Hepatocyte (in vitro differentiated cells): ENCODE measurements at regions not wholly inside any gene's neighbourhood (a gene's known extent, or its start where the extent isn't known, plus 50 kb on each side); places are given as distances from the start of the nearest gene placed in this dataset.

Experiments
- DNase-seq: peaks from one replicate; pipeline ENCODE4 v3.0.0-alpha.2; 2016; ENCODE audit warnings: low spot score
- H2AFZ ChIP-seq: fragments of 200-600 bp; sonication (generic); 2 replicates; pipeline ENCODE4 v1.6.0; 2016; ENCODE audit warnings: antibody characterized with exemption, mild to moderate bottlenecking
- H3K27ac ChIP-seq: fragments of 200-600 bp; sonication (generic); 2 replicates; pipeline ENCODE4 v1.5.1; 2016; ENCODE audit warnings: mild to moderate bottlenecking
- H3K27me3 ChIP-seq: fragments of 200-600 bp; sonication (generic); 2 replicates; pipeline ENCODE4 v1.6.1; 2016
- H3K36me3 ChIP-seq: fragments of 200-600 bp; sonication (generic); replicated peaks from 2 replicates; pipeline ENCODE4 v1.5.1; 2016; ENCODE audit warnings: low read depth; ENCODE audit not compliant: insufficient read depth
- H3K4me1 ChIP-seq: fragments of 200-600 bp; sonication (generic); 2 replicates; pipeline ENCODE4 v1.5.1; 2016; ENCODE audit warnings: mild to moderate bottlenecking, moderate library complexity; ENCODE audit not compliant: insufficient read depth
- H3K4me2 ChIP-seq: fragments of 200-600 bp; sonication (generic); 2 replicates; pipeline ENCODE4 v1.6.0; 2016
- H3K4me3 ChIP-seq: fragments of 200-600 bp; sonication (generic); 2 replicates; pipeline ENCODE4 v1.5.1; 2016; ENCODE audit warnings: mild to moderate bottlenecking
- H3K79me2 ChIP-seq: fragments of 200-600 bp; sonication (generic); 2 replicates; pipeline ENCODE4 v1.6.0; 2017; ENCODE audit warnings: mild to moderate bottlenecking
- H3K9me2 ChIP-seq: fragments of 200-600 bp; sonication (generic); replicated peaks from 2 replicates; pipeline ENCODE4 v1.6.0; 2017; ENCODE audit warnings: mild to moderate bottlenecking; ENCODE audit not compliant: insufficient read depth
- H3K9me3 ChIP-seq: fragments of 200-600 bp; sonication (generic); 2 replicates; pipeline ENCODE4 v1.5.1; 2016; ENCODE audit warnings: low read depth, mild to moderate bottlenecking
- H4K20me1 ChIP-seq: fragments of 200-600 bp; sonication (generic); 2 replicates; pipeline ENCODE4 v1.6.0; 2016; ENCODE audit warnings: mild to moderate bottlenecking; ENCODE audit not compliant: insufficient read depth, poor library complexity, severe bottlenecking
- EZH2 ChIP-seq: fragments of 200-600 bp; sonication (generic); IDR thresholded peaks from 2 replicates; pipeline ENCODE4 v1.6.1; 2016; ENCODE audit warnings: antibody characterized with exemption, mild to moderate bottlenecking, borderline replicate concordance
- EZH2phosphoT487 ChIP-seq: fragments of 200-600 bp; sonication (generic); IDR thresholded peaks from one replicate; pipeline ENCODE4 v1.6.1; 2018; ENCODE audit warnings: antibody characterized with exemption, mild to moderate bottlenecking, low read depth, moderate library complexity; ENCODE audit not compliant: unreplicated experiment, severe bottlenecking
- WGBS: methylation state at CpG from one replicate; pipeline ENCODE4 v1.1.6; 2016; ENCODE audit warnings: low lambda C conversion rate; ENCODE audit errors: missing lambda C conversion rate; 5-methylcytosine and 5-hydroxymethylcytosine counted together
- TF ChIP-seq, protein P1 (sequence below): fragments of 200-600 bp; sonication (generic); IDR thresholded peaks from 2 replicates; pipeline ENCODE4 v1.5.1; 2016; ENCODE audit warnings: antibody characterized with exemption, mild to moderate bottlenecking; ENCODE audit not compliant: poor library complexity

DNA sequence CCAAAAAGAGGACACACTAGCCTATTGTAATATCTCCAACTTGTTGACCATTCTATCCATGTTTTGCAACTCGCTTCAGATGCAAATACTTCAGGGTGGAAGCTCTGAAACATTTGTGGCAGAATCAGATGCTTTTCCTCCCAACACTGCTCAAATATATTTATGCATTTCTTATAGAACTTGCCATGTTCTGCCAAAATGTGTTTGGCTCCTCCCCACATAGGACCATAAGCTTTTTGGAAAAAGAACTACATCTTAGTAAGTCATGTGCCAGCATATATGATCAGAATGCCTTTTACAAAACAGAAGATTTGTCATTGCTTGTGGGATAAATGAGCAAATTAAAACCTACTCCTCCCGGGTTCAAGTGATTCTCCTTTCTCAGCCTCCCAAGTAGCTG, 484.5 kb downstream of the TNS3 start:
- Histone ChIP-seq H3K4me2 (no peak overlapping the region), H3K27me3 (no peaks in the 10 kb centered on the region), H3K4me1 (no peaks in the 10 kb centered on the region), H3K4me3 (no peak overlapping the region), H4K20me1 (no peaks in the 10 kb centered on the region), H3K79me2 (no peaks in the 10 kb centered on the region), H3K27ac (no peak overlapping the region), H3K36me3 (no peaks in the 10 kb centered on the region), H3K9me3 (no peaks in the 10 kb centered on the region), H2AFZ (no peak overlapping the region), H3K9me2 (no peaks in the 10 kb centered on the region)
- DNase-seq: no peak
- TF ChIP-seq EZH2phosphoT487: no peak
- TF ChIP-seq, protein P1, sequence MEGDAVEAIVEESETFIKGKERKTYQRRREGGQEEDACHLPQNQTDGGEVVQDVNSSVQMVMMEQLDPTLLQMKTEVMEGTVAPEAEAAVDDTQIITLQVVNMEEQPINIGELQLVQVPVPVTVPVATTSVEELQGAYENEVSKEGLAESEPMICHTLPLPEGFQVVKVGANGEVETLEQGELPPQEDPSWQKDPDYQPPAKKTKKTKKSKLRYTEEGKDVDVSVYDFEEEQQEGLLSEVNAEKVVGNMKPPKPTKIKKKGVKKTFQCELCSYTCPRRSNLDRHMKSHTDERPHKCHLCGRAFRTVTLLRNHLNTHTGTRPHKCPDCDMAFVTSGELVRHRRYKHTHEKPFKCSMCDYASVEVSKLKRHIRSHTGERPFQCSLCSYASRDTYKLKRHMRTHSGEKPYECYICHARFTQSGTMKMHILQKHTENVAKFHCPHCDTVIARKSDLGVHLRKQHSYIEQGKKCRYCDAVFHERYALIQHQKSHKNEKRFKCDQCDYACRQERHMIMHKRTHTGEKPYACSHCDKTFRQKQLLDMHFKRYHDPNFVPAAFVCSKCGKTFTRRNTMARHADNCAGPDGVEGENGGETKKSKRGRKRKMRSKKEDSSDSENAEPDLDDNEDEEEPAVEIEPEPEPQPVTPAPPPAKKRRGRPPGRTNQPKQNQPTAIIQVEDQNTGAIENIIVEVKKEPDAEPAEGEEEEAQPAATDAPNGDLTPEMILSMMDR: no peak
- no peak for TF ChIP-seq EZH2
- 98% methylated on average over 2 of the region's 2 CpGs for whole genome bisulfite sequencing

DNA sequence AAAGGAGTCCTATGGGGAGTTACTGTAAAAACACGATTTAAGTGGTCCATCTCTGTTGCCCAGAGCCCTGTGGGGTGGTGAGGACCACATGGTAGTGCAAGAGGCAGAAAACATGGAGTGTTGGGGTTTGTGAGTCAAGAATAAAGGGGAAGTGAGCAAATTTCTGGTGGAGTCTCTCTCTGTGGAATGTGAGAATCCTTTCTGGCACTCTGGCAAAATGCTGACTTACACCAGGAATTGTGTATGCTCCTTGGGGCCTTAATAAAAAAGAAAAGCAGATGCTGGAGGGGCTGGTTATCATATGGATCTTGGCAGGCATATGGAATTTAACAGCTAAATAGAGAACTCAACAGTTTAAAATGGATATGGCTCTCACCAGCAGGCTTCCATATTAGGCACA, 486.0 kb downstream of the TNS3 start:
- H3K4me1 ChIP-seq: no peaks in the 10 kb centered on the region
- no peak overlapping the region for H3K27ac ChIP-seq
- no peaks in the 10 kb centered on the region for H3K9me2 ChIP-seq
- 81% methylated on average over 1 of the region's 1 CpG for WGBS
- H4K20me1 ChIP-seq: no peaks in the 10 kb centered on the region
- H3K4me2 ChIP-seq: no peak overlapping the region
- H3K4me3 ChIP-seq: no peak overlapping the region
- no peak for DNase-seq
- no peaks in the 10 kb centered on the region for H3K27me3 ChIP-seq
- H3K9me3 ChIP-seq: no peaks in the 10 kb centered on the region
- H3K36me3 ChIP-seq: no peaks in the 10 kb centered on the region
- no peak overlapping the region for H2AFZ ChIP-seq
- TF ChIP-seq, protein P1: no peak
- TF ChIP-seq EZH2 (no peak), EZH2phosphoT487 (no peak)
- no peaks in the 10 kb centered on the region for H3K79me2 ChIP-seq

- Histone ChIP-seq H3K4me3 (no peak overlapping the region), H3K4me1 (no peaks in the 10 kb centered on the region), H2AFZ (no peak overlapping the region), H3K9me2 (no peaks in the 10 kb centered on the region), H3K4me2 (no peak overlapping the region), H3K9me3 (no peaks in the 10 kb centered on the region), H3K79me2 (no peaks in the 10 kb centered on the region), H3K27me3 (no peaks in the 10 kb centered on the region), H3K27ac (no peak overlapping the region), H4K20me1 (no peaks in the 10 kb centered on the region), H3K36me3 (no peaks in the 10 kb centered on the region)
- DNase-seq: no peak
- TF ChIP-seq EZH2: no peak
- TF ChIP-seq, protein P1: no peak
- TF ChIP-seq EZH2phosphoT487: no peak
- WGBS: 90% methylated on average over 7 of the region's 7 CpGs
Observed at GRCh38 chr7:47094462-47094861, 487.4 kb downstream of the TNS3 start.
